Retinal pigment epithelial cell (primary cell): ENCODE measurements at regions not wholly inside any gene's neighbourhood (a gene's known extent, or its start where the extent isn't known, plus 50 kb on each side); places are given as distances from the start of the nearest gene placed in this dataset.
A peak's percentile ranks its signal among the peaks of the same experiment; 100 is the strongest.
"Not testable (repeated sequence)": the region's sequence is repeated elsewhere in the genome, so short reads cannot be mapped to it uniquely, and the experiment has no call there.

Experiments
- DNase-seq: peaks from one replicate; pipeline ENCODE4 v3.0.0-alpha.2; 2010; ENCODE audit warnings: low read depth
- H3K4me3 ChIP-seq: 2 replicates; pipeline ENCODE4 v1.5.1; 2011; ENCODE audit warnings: mild to moderate bottlenecking, low read length, control low read depth, moderate library complexity
- CTCF ChIP-seq: conservative IDR thresholded peaks from 2 replicates; pipeline ENCODE4 v1.5.1; 2011; ENCODE audit warnings: low read depth, low read length, control low read depth, inconsistent platforms

- DNase-seq = no peak
- H3K4me3 ChIP-seq = no peak overlapping the region
- no peak for TF ChIP-seq CTCF
Observed at GRCh38 chr13:79987761-79988160, 353.2 kb downstream of the SPRY2 start.

GRCh38 chr13:79987323-79987722, 353.6 kb downstream of the SPRY2 start:
- DNase-seq = no peak
- H3K4me3 ChIP-seq = no peak overlapping the region
- no peak for TF ChIP-seq CTCF

GRCh38 chr13:79986890-79987289, 354.0 kb downstream of the SPRY2 start:
- no peak for DNase-seq
- H3K4me3 ChIP-seq = no peak overlapping the region
- no peak for TF ChIP-seq CTCF

- DNase-seq, H3K4me3 ChIP-seq: not testable (repeated sequence)
Observed at GRCh38 chr13:79974935-79975650, 365.8 kb downstream of the SPRY2 start.

GRCh38 chr13:79973533-79973963, 367.4 kb downstream of the SPRY2 start:
- no peak for DNase-seq

GRCh38 chr13:79972066-79972569, 368.8 kb downstream of the SPRY2 start:
- TF ChIP-seq CTCF = no peak
- DNase-seq = no peak
- no peak overlapping the region for H3K4me3 ChIP-seq

More at GRCh38 chr13:79973533-79973963, 367.4 kb downstream of the SPRY2 start:
- peak; percentile 54 for TF ChIP-seq CTCF
- no peak overlapping the region for H3K4me3 ChIP-seq

GRCh38 chr13:79966493-79966895, 374.4 kb downstream of the SPRY2 start:
- no peak for DNase-seq
- no peak overlapping the region for H3K4me3 ChIP-seq
- no peak for TF ChIP-seq CTCF
